ENCODE measurements at regions not wholly inside any gene's neighbourhood (a gene's known extent, or its start where the extent isn't known, plus 50 kb on each side); places are given as distances from the start of the nearest gene placed in this dataset.
"Not testable (repeated sequence)": the region's sequence is repeated elsewhere in the genome, so short reads cannot be mapped to it uniquely, and the experiment has no call there.

- H3K27ac ChIP-seq (ENCODE audit: extremely low read depth, low read depth, low read length); H3K4me3 ChIP-seq (ENCODE audit: low read depth, low read length); H3K9me3 ChIP-seq (ENCODE audit: control insufficient read depth, insufficient read depth, low read depth, low read length); POLR2A ChIA-PET; H3K4me1 ChIP-seq (ENCODE audit: control insufficient read depth, insufficient read depth, low read length); H3K36me3 ChIP-seq (ENCODE audit: control insufficient read depth in 2 of 2, insufficient read depth in 1 of 2, low read length in 2 of 2); CTCF ChIA-PET: not testable (repeated sequence)
- peak; percentile 95; the same call in 1 of the 2 replicates for TF ChIP-seq ZNF302 (tag by site-specific recombination; IDR thresholded peaks at IDR 0.05; ENCODE audit: low read depth)
These were observed 200.8 kb downstream of the GJA1 start for GRCh38 chr6:121636217-121636616.

- POLR2A ChIA-PET, result no interaction called here
- TF ChIP-seq ZNF350 (tag by site-specific recombination; IDR thresholded peaks at IDR 0.05), result no peak
- no peak for TF ChIP-seq GLI4 (tag by site-specific recombination; IDR thresholded peaks at IDR 0.05)
- TF ChIP-seq ZNF184 (tag by site-specific recombination; IDR thresholded peaks at IDR 0.05), result no peak
- TF ChIP-seq ZNF140 (tag by site-specific recombination; IDR thresholded peaks at IDR 0.05), result no peak
- Histone ChIP-seq H3K4me3 (ENCODE audit: low read depth, low read length) (no peak overlapping the region), H3K4me1 (ENCODE audit: control insufficient read depth, insufficient read depth, low read length) (no peaks in the 10 kb centered on the region), H3K9me3 (ENCODE audit: control insufficient read depth, insufficient read depth, low read depth, low read length) (no peaks in the 10 kb centered on the region), H3K36me3 (ENCODE audit: control insufficient read depth in 2 of 2, insufficient read depth in 1 of 2, low read length in 2 of 2) (no peaks in the 10 kb centered on the region), H3K27ac (ENCODE audit: extremely low read depth, low read depth, low read length) (no peak overlapping the region)
- CTCF ChIA-PET, result no interaction called here
These were observed 203.6 kb downstream of the GJA1 start for GRCh38 chr6:121639021-121639420.

GRCh38 chr6:121641158-121641557, 205.7 kb downstream of the GJA1 start:
- CTCF ChIA-PET, result no interaction called here
- no peaks in the 10 kb centered on the region for H3K9me3 ChIP-seq (ENCODE audit: control insufficient read depth, insufficient read depth, low read depth, low read length)
- no peak overlapping the region for H3K4me3 ChIP-seq (ENCODE audit: low read depth, low read length)
- no peaks in the 10 kb centered on the region for H3K4me1 ChIP-seq (ENCODE audit: control insufficient read depth, insufficient read depth, low read length)
- H3K36me3 ChIP-seq (ENCODE audit: control insufficient read depth in 2 of 2, insufficient read depth in 1 of 2, low read length in 2 of 2), result no peaks in the 10 kb centered on the region
- POLR2A ChIA-PET, result no interaction called here
- no peak overlapping the region for H3K27ac ChIP-seq (ENCODE audit: extremely low read depth, low read depth, low read length)
- TF ChIP-seq ZBTB17 (tag by site-specific recombination; IDR thresholded peaks at IDR 0.05), result no peak
- TF ChIP-seq ZNF433 (tag by site-specific recombination; IDR thresholded peaks at IDR 0.05; ENCODE audit: low read depth), result no peak
- no peak for TF ChIP-seq ZNF416 (tag by site-specific recombination; IDR thresholded peaks at IDR 0.05)
- TF ChIP-seq ZNF10 (tag by site-specific recombination; IDR thresholded peaks at IDR 0.05), result no peak
- TF ChIP-seq ZSCAN5A (tag by site-specific recombination; IDR thresholded peaks at IDR 0.05), result no peak
- no peak for TF ChIP-seq ZNF341 (tag by site-specific recombination; IDR thresholded peaks at IDR 0.05; ENCODE audit: low read depth)
- TF ChIP-seq GLIS2 (tag by site-specific recombination; IDR thresholded peaks at IDR 0.05), result no peak
- no peak for TF ChIP-seq ZNF391 (tag by site-specific recombination; IDR thresholded peaks at IDR 0.05; ENCODE audit: borderline replicate concordance, low read depth)
- TF ChIP-seq SALL2 (tag by site-specific recombination; IDR thresholded peaks at IDR 0.05; ENCODE audit: borderline replicate concordance), result no peak
- no peak for TF ChIP-seq RBAK (tag by site-specific recombination; IDR thresholded peaks at IDR 0.05)

GRCh38 chr6:121645100-121645745, 209.8 kb downstream of the GJA1 start:
- no peaks in the 10 kb centered on the region for H3K36me3 ChIP-seq (ENCODE audit: control insufficient read depth in 2 of 2, insufficient read depth in 1 of 2, low read length in 2 of 2)
- CTCF ChIA-PET, result no interaction called here
- TF ChIP-seq ZIC2 (tag by site-specific recombination; IDR thresholded peaks at IDR 0.05) (no peak), ZNF202 (tag by site-specific recombination; IDR thresholded peaks at IDR 0.05; ENCODE audit: borderline replicate concordance) (no peak), ZNF23 (tag by site-specific recombination; IDR thresholded peaks at IDR 0.05; ENCODE audit: borderline replicate concordance) (no peak), ZNF394 (tag by site-specific recombination; IDR thresholded peaks at IDR 0.05; ENCODE audit: borderline replicate concordance) (no peak), ZNF747 (tag by site-specific recombination; IDR thresholded peaks at IDR 0.05) (no peak), ZBTB6 (tag by site-specific recombination; IDR thresholded peaks at IDR 0.05) (no peak), IKZF3 (tag by site-specific recombination; IDR thresholded peaks at IDR 0.05) (no peak), RBAK (tag by site-specific recombination; IDR thresholded peaks at IDR 0.05) (no peak), PRDM6 (tag by site-specific recombination; IDR thresholded peaks at IDR 0.05) (no peak)
- no peaks in the 10 kb centered on the region for H3K4me1 ChIP-seq (ENCODE audit: control insufficient read depth, insufficient read depth, low read length)
- POLR2A ChIA-PET, result no interaction called here
- H3K4me3 ChIP-seq (ENCODE audit: low read depth, low read length), result no peak overlapping the region
- H3K9me3 ChIP-seq (ENCODE audit: control insufficient read depth, insufficient read depth, low read depth, low read length), result no peaks in the 10 kb centered on the region
- H3K27ac ChIP-seq (ENCODE audit: extremely low read depth, low read depth, low read length), result no peak overlapping the region
